ENCODE measurements at regions not wholly inside any gene's neighbourhood (a gene's known extent, or its start where the extent isn't known, plus 50 kb on each side); places are given as distances from the start of the nearest gene placed in this dataset.

GRCh38 chrX:43211570-43211969, 433.6 kb upstream of the PPP1R2C start:
- no peak for TF ChIP-seq CTCF (conservative IDR thresholded peaks at IDR 0.05)
- no peak for TF ChIP-seq EZH2 (IDR thresholded peaks at IDR 0.05; ENCODE audit: low read depth)
